GM12891 (cell line): ENCODE measurements at regions not wholly inside any gene's neighbourhood (a gene's known extent, or its start where the extent isn't known, plus 50 kb on each side); places are given as distances from the start of the nearest gene placed in this dataset.

Experiments used
- POLR2A ChIP-seq: IDR thresholded peaks from 2 replicates; pipeline ENCODE4 v1.6.1; 2011; ENCODE audit warnings: low read depth, low read length, control low read depth
- POLR2AphosphoS5 ChIP-seq: IDR thresholded peaks from 2 replicates; pipeline ENCODE4 v1.6.1; 2011; ENCODE audit warnings: low read depth, low read length, control low read depth
- POU2F2 ChIP-seq: IDR thresholded peaks from 2 replicates; pipeline ENCODE4 v1.6.1; 2011; ENCODE audit warnings: low read depth, mild to moderate bottlenecking, control low read depth, low read length, moderate library complexity
- SPI1 ChIP-seq: IDR thresholded peaks from 2 replicates; pipeline ENCODE4 v1.6.1; 2011; ENCODE audit warnings: low read depth, low read length, control low read depth
- TAF1 ChIP-seq: IDR thresholded peaks from 2 replicates; pipeline ENCODE4 v1.6.1; 2011; ENCODE audit warnings: low read depth, low read length, control low read depth

GRCh38 chr12:88307961-88308360, 165.9 kb downstream of the TMTC3 start:
- no peak for TF ChIP-seq POLR2A
- no peak for TF ChIP-seq POLR2AphosphoS5
- TF ChIP-seq TAF1: no peak
- TF ChIP-seq SPI1: no peak
- TF ChIP-seq POU2F2: no peak
